ENCODE measurements at regions not wholly inside any gene's neighbourhood (a gene's known extent, or its start where the extent isn't known, plus 50 kb on each side); places are given as distances from the start of the nearest gene placed in this dataset.
"Not testable (repeated sequence)": the region's sequence is repeated elsewhere in the genome, so short reads cannot be mapped to it uniquely, and the experiment has no call there.

GRCh38 chr2:37800176-37800858 lies 124.8 kb upstream of the RMDN2 start:
- DNase-seq (ENCODE audit: low read depth): no peak
- no peak overlapping the region for H3K4me3 ChIP-seq (ENCODE audit: low read depth, low read length)
- no peak for TF ChIP-seq CTCF (IDR thresholded peaks at IDR 0.05; ENCODE audit: insufficient read depth, low read depth, low read length, missing control alignments)

- no peak for DNase-seq (ENCODE audit: low read depth)
- no peak for TF ChIP-seq CTCF (IDR thresholded peaks at IDR 0.05; ENCODE audit: insufficient read depth, low read depth, low read length, missing control alignments)
- H3K4me3 ChIP-seq (ENCODE audit: low read depth, low read length): no peak overlapping the region
These were observed 122.8 kb upstream of the RMDN2 start for GRCh38 chr2:37802211-37802752.

GRCh38 chr2:37802899-37803379 lies 122.1 kb upstream of the RMDN2 start:
- TF ChIP-seq CTCF (IDR thresholded peaks at IDR 0.05; ENCODE audit: insufficient read depth, low read depth, low read length, missing control alignments): no peak
- DNase-seq (ENCODE audit: low read depth): no peak
- H3K4me3 ChIP-seq (ENCODE audit: low read depth, low read length): no peak overlapping the region

GRCh38 chr2:37806004-37806403 lies 119.1 kb upstream of the RMDN2 start:
- not testable (repeated sequence) for DNase-seq (ENCODE audit: low read depth); H3K4me3 ChIP-seq (ENCODE audit: low read depth, low read length)

- no peak for TF ChIP-seq CTCF (IDR thresholded peaks at IDR 0.05; ENCODE audit: insufficient read depth, low read depth, low read length, missing control alignments)
- H3K4me3 ChIP-seq (ENCODE audit: low read depth, low read length): no peak overlapping the region
- DNase-seq (ENCODE audit: low read depth): no peak
These were observed 115.6 kb upstream of the RMDN2 start for GRCh38 chr2:37809525-37809924.

- H3K4me3 ChIP-seq (ENCODE audit: low read depth, low read length): no peak overlapping the region
- no peak for TF ChIP-seq CTCF (IDR thresholded peaks at IDR 0.05; ENCODE audit: insufficient read depth, low read depth, low read length, missing control alignments)
- DNase-seq (ENCODE audit: low read depth): no peak
These were observed 115.0 kb upstream of the RMDN2 start for GRCh38 chr2:37809931-37810570.

GRCh38 chr2:37812414-37812813 lies 112.7 kb upstream of the RMDN2 start:
- TF ChIP-seq CTCF (IDR thresholded peaks at IDR 0.05; ENCODE audit: insufficient read depth, low read depth, low read length, missing control alignments): no peak
- DNase-seq (ENCODE audit: low read depth): no peak
- H3K4me3 ChIP-seq (ENCODE audit: low read depth, low read length): no peak overlapping the region

All from GM12865 (cell line).